WTC11 (cell line): ENCODE measurements at regions not wholly inside any gene's neighbourhood (a gene's known extent, or its start where the extent isn't known, plus 50 kb on each side); places are given as distances from the start of the nearest gene placed in this dataset.

Experiments
- ATAC-seq: fragments of 200-7000 bp; cut with Tn5 transposase; 2 replicates; pipeline ENCODE4 v1.10.0; 2021; ENCODE audit warnings: mild to moderate bottlenecking, moderate library complexity
- CTCF ChIA-PET: fragments of 300-600 bp; sonication (Branson Sonifier 250); formaldehyde crosslinking; loops from one replicate; lab custom pipeline; 2021; ENCODE audit warnings: antibody characterized with exemption; lab: Charles Lee
- POLR2A ChIA-PET: fragments of 350-600 bp; sonication (Branson Sonifier 250); formaldehyde crosslinking; loops from one replicate; lab custom pipeline; 2021; ENCODE audit warnings: antibody characterized with exemption; lab: Charles Lee
- DNase-seq: peaks from one replicate; pipeline ENCODE4 v3.0.0; 2021; ENCODE audit warnings: low spot score
- H3K27ac Mint-ChIP-seq: 2 replicates; pipeline ENCODE4 v1.8.0; 2021; ENCODE audit warnings: mixed read lengths
- H3K27me3 Mint-ChIP-seq: 2 replicates; pipeline ENCODE4 v1.8.0; 2021; ENCODE audit warnings: low read depth, mild to moderate bottlenecking, moderate library complexity, mixed read lengths
- H3K36me3 Mint-ChIP-seq: 2 replicates; pipeline ENCODE4 v1.8.0; 2021; ENCODE audit warnings: mixed read lengths
- H3K4me1 Mint-ChIP-seq: 2 replicates; pipeline ENCODE4 v1.8.0; 2022; ENCODE audit warnings: mixed read lengths
- H3K4me3 Mint-ChIP-seq: 2 replicates; pipeline ENCODE4 v1.8.0; 2021; ENCODE audit warnings: mild to moderate bottlenecking, moderate library complexity, mixed read lengths
- H3K9me3 Mint-ChIP-seq: 2 replicates; pipeline ENCODE4 v1.8.0; 2021; ENCODE audit warnings: mixed read lengths
- ELF4 ChIP-seq: sonication (generic); formaldehyde crosslinking; IDR thresholded peaks from 2 replicates; pipeline ENCODE4 v1.8.1; 2022; ENCODE audit warnings: low read depth, mild to moderate bottlenecking, moderate library complexity, missing genetic modification reagents
- ERG ChIP-seq: fragments of 250-450 bp; sonication (Bioruptor Pico); IDR thresholded peaks from 2 replicates; pipeline ENCODE4 v1.8.0; 2021; ENCODE audit warnings: mild to moderate bottlenecking
- GABPB1 ChIP-seq: sonication (generic); formaldehyde crosslinking; IDR thresholded peaks from 2 replicates; pipeline ENCODE4 v1.8.1; 2023; ENCODE audit warnings: mild to moderate bottlenecking, missing genetic modification reagents
- NFATC4 ChIP-seq: fragments of 250-450 bp; sonication (Bioruptor Pico); IDR thresholded peaks from 2 replicates; pipeline ENCODE4 v1.9.0; 2021; ENCODE audit warnings: mild to moderate bottlenecking
- NR1H2 ChIP-seq: sonication (generic); formaldehyde crosslinking; IDR thresholded peaks from 2 replicates; pipeline ENCODE4 v1.9.0; 2021; ENCODE audit warnings: mild to moderate bottlenecking, moderate library complexity, missing genetic modification reagents
- SMAD4 ChIP-seq: sonication (generic); formaldehyde crosslinking; IDR thresholded peaks from 2 replicates; pipeline ENCODE4 v1.8.0; 2022; ENCODE audit warnings: mild to moderate bottlenecking, missing genetic modification reagents
- TEAD4 ChIP-seq: sonication (generic); formaldehyde crosslinking; IDR thresholded peaks from 2 replicates; pipeline ENCODE4 v1.8.0; 2022; ENCODE audit warnings: mild to moderate bottlenecking, missing genetic modification reagents
- ZNF138 ChIP-seq: sonication (generic); formaldehyde crosslinking; conservative IDR thresholded peaks from 2 replicates; pipeline ENCODE4 v1.8.1; 2022; ENCODE audit warnings: mild to moderate bottlenecking, moderate library complexity, missing genetic modification reagents
- ZSCAN18 ChIP-seq: fragments of 250-450 bp; sonication (Bioruptor Pico); IDR thresholded peaks from 2 replicates; pipeline ENCODE4 v2.1.2; 2022; ENCODE audit warnings: mild to moderate bottlenecking, moderate library complexity
- TF ChIP-seq, protein P1 (sequence below): sonication (generic); formaldehyde crosslinking; IDR thresholded peaks from 2 replicates; pipeline ENCODE4 v1.8.0; 2022; ENCODE audit warnings: mild to moderate bottlenecking, missing genetic modification reagents
- TF ChIP-seq, protein P2 (sequence below): fragments of 250-450 bp; sonication (Bioruptor Pico); IDR thresholded peaks from 2 replicates; pipeline ENCODE4 v1.9.0; 2021; ENCODE audit warnings: mild to moderate bottlenecking, borderline replicate concordance
- TF ChIP-seq, protein P3 (sequence below): sonication (generic); formaldehyde crosslinking; IDR thresholded peaks from 2 replicates; pipeline ENCODE4 v1.8.1; 2022; ENCODE audit warnings: low read depth, mild to moderate bottlenecking, moderate library complexity, missing genetic modification reagents, borderline replicate concordance
- TF ChIP-seq, protein P4 (sequence below): sonication (generic); formaldehyde crosslinking; IDR thresholded peaks from 2 replicates; pipeline ENCODE4 v1.8.1; 2023; ENCODE audit warnings: mild to moderate bottlenecking, moderate library complexity, missing genetic modification reagents

DNA sequence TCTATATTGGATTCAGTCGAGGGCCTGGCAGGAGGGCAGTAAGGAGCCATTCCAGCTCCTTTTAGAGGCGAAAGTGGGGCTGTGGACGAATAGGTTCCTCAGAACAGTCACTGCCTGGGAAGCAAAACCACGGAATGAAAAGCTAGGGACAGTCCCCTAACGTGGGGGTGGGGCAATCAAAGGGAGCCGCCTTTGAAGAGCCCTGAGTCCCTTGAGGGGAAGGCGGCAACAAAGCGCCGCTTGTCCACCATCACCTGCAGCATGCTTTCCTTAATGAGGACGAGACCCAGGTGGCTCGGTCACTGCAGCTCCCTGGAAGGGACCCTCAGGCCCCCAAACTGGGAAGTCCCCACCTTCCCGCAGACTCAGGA is 184.7 kb downstream of the ETS2 start:
- POLR2A ChIA-PET, result no interaction called here
- CTCF ChIA-PET, result interaction anchor here (1.3 to 2.2 kb wide), 2 partner anchors 45 to 75 kb away, joined by 4 to 10 read pairs; no protein-coding TSS in a partner anchor

DNA sequence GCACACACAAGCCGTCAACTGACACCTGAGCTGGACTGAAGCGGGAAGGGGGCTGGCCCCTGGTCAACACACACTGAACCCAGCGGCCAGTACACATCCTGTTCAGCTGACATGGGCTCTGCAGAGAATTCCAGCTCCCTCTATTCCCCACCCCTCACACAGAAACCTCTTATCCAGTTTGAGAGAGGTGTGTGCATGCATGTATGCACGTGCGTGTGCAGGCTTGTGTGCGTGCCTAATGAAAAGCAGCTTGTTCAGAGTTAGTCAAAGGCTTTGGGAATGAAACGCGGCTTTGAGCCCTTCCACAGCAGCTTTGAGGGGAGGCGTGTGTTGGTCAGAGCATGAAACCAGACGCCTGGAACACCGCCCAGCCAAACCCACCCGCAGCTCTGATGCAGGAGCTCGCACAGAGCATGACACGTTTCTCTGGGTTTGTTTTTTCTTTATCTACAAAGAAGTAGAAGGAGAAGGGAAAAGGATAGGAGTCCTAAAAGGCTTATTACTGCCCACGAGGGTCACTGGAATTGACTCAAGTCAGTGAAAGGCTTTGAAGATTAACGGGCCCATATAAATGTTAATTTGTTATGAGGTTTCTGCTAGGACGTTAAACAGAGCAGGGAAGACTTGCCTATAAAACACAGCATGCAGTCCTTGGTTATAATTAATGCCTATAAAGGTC is 184.2 kb downstream of the ETS2 start:
- CTCF ChIA-PET, result interaction anchor here (1.0 to 2.2 kb wide), 4 partner anchors 44 to 147 kb away, joined by 3 to 10 read pairs (median 4); no protein-coding TSS in a partner anchor

More for the DNA sequence above, 184.7 kb downstream of the ETS2 start:
- ATAC-seq (peak; percentile 12), DNase-seq (no peak)
- no peaks in the 10 kb centered on the region for H3K9me3 Mint-ChIP-seq
- H3K4me3 Mint-ChIP-seq, result no peak overlapping the region
- H3K36me3 Mint-ChIP-seq, result no peaks in the 10 kb centered on the region
- H3K4me1 Mint-ChIP-seq, result peaks cover 48% of the 10 kb centered on the region
- no peak for TF ChIP-seq SMAD4 (CRISPR knock-in tag)
- no peak for TF ChIP-seq ZNF138 (CRISPR knock-in tag)
- TF ChIP-seq NFATC4 (CRISPR knock-in tag), result no peak
- TF ChIP-seq, protein P1, sequence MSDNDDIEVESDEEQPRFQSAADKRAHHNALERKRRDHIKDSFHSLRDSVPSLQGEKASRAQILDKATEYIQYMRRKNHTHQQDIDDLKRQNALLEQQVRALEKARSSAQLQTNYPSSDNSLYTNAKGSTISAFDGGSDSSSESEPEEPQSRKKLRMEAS (CRISPR knock-in tag), result no peak
- TF ChIP-seq, protein P2, sequence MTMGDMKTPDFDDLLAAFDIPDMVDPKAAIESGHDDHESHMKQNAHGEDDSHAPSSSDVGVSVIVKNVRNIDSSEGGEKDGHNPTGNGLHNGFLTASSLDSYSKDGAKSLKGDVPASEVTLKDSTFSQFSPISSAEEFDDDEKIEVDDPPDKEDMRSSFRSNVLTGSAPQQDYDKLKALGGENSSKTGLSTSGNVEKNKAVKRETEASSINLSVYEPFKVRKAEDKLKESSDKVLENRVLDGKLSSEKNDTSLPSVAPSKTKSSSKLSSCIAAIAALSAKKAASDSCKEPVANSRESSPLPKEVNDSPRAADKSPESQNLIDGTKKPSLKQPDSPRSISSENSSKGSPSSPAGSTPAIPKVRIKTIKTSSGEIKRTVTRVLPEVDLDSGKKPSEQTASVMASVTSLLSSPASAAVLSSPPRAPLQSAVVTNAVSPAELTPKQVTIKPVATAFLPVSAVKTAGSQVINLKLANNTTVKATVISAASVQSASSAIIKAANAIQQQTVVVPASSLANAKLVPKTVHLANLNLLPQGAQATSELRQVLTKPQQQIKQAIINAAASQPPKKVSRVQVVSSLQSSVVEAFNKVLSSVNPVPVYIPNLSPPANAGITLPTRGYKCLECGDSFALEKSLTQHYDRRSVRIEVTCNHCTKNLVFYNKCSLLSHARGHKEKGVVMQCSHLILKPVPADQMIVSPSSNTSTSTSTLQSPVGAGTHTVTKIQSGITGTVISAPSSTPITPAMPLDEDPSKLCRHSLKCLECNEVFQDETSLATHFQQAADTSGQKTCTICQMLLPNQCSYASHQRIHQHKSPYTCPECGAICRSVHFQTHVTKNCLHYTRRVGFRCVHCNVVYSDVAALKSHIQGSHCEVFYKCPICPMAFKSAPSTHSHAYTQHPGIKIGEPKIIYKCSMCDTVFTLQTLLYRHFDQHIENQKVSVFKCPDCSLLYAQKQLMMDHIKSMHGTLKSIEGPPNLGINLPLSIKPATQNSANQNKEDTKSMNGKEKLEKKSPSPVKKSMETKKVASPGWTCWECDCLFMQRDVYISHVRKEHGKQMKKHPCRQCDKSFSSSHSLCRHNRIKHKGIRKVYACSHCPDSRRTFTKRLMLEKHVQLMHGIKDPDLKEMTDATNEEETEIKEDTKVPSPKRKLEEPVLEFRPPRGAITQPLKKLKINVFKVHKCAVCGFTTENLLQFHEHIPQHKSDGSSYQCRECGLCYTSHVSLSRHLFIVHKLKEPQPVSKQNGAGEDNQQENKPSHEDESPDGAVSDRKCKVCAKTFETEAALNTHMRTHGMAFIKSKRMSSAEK (CRISPR knock-in tag), result no peak
- TF ChIP-seq, protein P3, sequence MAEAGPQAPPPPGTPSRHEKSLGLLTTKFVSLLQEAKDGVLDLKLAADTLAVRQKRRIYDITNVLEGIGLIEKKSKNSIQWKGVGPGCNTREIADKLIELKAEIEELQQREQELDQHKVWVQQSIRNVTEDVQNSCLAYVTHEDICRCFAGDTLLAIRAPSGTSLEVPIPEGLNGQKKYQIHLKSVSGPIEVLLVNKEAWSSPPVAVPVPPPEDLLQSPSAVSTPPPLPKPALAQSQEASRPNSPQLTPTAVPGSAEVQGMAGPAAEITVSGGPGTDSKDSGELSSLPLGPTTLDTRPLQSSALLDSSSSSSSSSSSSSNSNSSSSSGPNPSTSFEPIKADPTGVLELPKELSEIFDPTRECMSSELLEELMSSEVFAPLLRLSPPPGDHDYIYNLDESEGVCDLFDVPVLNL, result no peak
- TF ChIP-seq ELF4 (CRISPR knock-in tag), result no peak
- no peak for TF ChIP-seq ZSCAN18 (CRISPR knock-in tag)
- no peak overlapping the region for H3K27ac Mint-ChIP-seq
- no peaks in the 10 kb centered on the region; the same call in 1 of the 2 replicates for H3K27me3 Mint-ChIP-seq

GRCh38 chr21:38989379-38989744 is 183.6 kb downstream of the ETS2 start:
- H3K4me3 Mint-ChIP-seq, result no peak overlapping the region
- no peaks in the 10 kb centered on the region for H3K36me3 Mint-ChIP-seq
- CTCF ChIA-PET, result interaction anchor here (1.0 to 2.2 kb wide), 4 partner anchors 33 to 148 kb away, joined by 3 to 10 read pairs (median 5); no protein-coding TSS in a partner anchor
- H3K4me1 Mint-ChIP-seq, result peaks cover 49% of the 10 kb centered on the region
- no peak overlapping the region for H3K27ac Mint-ChIP-seq
- DNase-seq (no peak), ATAC-seq (no peak)
- H3K9me3 Mint-ChIP-seq, result no peaks in the 10 kb centered on the region
- POLR2A ChIA-PET, result interaction anchor here (1.2 kb wide), 1 partner anchor 15 kb away, joined by 6 read pairs; no protein-coding TSS in a partner anchor
- no peaks in the 10 kb centered on the region; the same call in 1 of the 2 replicates for H3K27me3 Mint-ChIP-seq
- TF ChIP-seq, protein P4, sequence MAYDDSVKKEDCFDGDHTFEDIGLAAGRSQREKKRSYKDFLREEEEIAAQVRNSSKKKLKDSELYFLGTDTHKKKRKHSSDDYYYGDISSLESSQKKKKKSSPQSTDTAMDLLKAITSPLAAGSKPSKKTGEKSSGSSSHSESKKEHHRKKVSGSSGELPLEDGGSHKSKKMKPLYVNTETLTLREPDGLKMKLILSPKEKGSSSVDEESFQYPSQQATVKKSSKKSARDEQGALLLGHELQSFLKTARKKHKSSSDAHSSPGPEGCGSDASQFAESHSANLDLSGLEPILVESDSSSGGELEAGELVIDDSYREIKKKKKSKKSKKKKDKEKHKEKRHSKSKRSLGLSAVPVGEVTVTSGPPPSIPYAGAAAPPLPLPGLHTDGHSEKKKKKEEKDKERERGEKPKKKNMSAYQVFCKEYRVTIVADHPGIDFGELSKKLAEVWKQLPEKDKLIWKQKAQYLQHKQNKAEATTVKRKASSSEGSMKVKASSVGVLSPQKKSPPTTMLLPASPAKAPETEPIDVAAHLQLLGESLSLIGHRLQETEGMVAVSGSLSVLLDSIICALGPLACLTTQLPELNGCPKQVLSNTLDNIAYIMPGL (CRISPR knock-in tag), result no peak
- TF ChIP-seq, protein P2 (CRISPR knock-in tag), result no peak
- TF ChIP-seq TEAD4 (no peak), NR1H2 (CRISPR knock-in tag) (no peak)

More for the DNA sequence above, 184.2 kb downstream of the ETS2 start:
- Mint-ChIP-seq H3K4me1 (peaks cover 49% of the 10 kb centered on the region), H3K9me3 (no peaks in the 10 kb centered on the region), H3K36me3 (no peaks in the 10 kb centered on the region), H3K27me3 (no peaks in the 10 kb centered on the region; the same call in 1 of the 2 replicates), H3K4me3 (no peak overlapping the region), H3K27ac (no peak overlapping the region)
- peak; percentile 49; the same call in 1 of the 2 replicates for TF ChIP-seq GABPB1 (CRISPR knock-in tag)
- no peak for TF ChIP-seq ERG
- peak; percentile 46 for ATAC-seq
- DNase-seq, result no peak
- POLR2A ChIA-PET, result no interaction called here
